ENCODE measurements at regions not wholly inside any gene's neighbourhood (a gene's known extent, or its start where the extent isn't known, plus 50 kb on each side); places are given as distances from the start of the nearest gene placed in this dataset.

GRCh38 chr6:95318137-95318536 lies 259.2 kb upstream of the MANEA start:
- TF ChIP-seq CTCF (IDR thresholded peaks at IDR 0.05; ENCODE audit: extremely low read depth in 1 of 2, insufficient read depth in 1 of 2, low read depth in 1 of 2, low read length in 2 of 2) (no peak), POLR2A (IDR thresholded peaks at IDR 0.05; ENCODE audit: low read depth, low read length) (no peak), FOS (IDR thresholded peaks at IDR 0.05; ENCODE audit: borderline replicate concordance, insufficient read depth, low read length) (no peak), EZH2 (IDR thresholded peaks at IDR 0.05; ENCODE audit: borderline replicate concordance, low read depth, low read length, severe bottlenecking) (no peak), POLR2AphosphoS5 (IDR thresholded peaks at IDR 0.05; ENCODE audit: insufficient read depth, low read depth, low read length) (no peak)

Measured in endothelial cell of umbilical vein (primary cell).